Anterior cingulate cortex (tissue), 58 donors: ENCODE measurements at regions not wholly inside any gene's neighbourhood (a gene's known extent, or its start where the extent isn't known, plus 50 kb on each side); places are given as distances from the start of the nearest gene placed in this dataset.
"Not testable (repeated sequence)": the region's sequence is repeated elsewhere in the genome, so short reads cannot be mapped to it uniquely, and the experiment has no call there.

Experiments used
- DNase-seq, 58 donors: peaks; one replicate each; lab custom pipeline; 2025; lab: John Stamatoyannopoulos, UW

DNA sequence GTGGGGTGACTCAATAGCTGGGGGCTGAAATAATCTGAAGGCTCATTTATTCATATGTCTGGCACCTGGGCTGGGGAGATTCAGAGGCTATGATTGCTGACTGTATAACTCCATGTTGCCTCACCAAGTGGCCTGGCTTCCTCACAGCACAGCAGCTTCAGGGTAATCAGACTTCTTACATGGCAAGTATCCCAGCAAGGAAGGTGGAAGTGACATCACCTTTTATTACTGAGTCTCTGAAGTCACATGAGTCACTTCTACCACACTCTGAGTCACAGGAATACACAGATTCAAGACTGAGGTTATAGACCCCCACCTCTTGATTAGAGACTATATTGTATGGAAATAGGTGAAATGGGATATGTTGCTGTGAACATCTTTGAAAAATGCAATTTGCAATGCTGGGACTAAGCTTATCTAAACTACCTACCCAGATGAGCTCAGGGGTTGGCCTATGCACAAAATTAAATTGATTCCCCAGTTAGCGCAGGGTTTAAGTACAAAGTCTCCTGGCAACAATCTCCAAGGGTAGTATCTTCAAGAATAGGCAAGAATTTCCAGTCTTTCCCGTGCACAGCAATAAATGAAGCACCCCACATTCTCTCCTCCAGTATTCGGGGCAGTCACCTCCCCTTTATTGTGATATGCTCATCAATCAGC is 553.1 kb downstream of the LRRC70 start:
- DNase-seq, result no peak

GRCh38 chr5:63128761-63129160 is 550.1 kb downstream of the LRRC70 start:
- DNase-seq, result no peak

- no peak for DNase-seq
Observed at GRCh38 chr5:63128018-63128417, 549.4 kb downstream of the LRRC70 start.

DNA sequence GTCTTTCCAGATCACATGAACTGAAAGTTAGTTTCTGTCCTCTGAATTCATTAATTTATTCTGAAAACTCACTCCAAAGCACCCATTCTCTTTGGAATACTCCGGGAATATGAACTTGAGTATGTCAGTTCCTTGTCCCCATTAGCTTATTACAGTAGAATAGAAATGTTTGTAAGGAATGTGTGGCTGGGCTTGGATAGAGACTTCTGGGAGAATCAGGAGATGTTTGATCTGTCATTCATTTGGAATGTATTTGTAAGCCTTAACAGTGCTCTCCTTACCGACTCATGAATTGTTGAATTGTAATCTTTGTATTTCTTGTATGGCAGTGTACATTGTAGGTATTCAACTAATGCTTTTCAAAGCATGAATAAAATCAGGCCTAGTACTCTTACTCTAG is 548.4 kb downstream of the LRRC70 start:
- DNase-seq, result no peak

DNA sequence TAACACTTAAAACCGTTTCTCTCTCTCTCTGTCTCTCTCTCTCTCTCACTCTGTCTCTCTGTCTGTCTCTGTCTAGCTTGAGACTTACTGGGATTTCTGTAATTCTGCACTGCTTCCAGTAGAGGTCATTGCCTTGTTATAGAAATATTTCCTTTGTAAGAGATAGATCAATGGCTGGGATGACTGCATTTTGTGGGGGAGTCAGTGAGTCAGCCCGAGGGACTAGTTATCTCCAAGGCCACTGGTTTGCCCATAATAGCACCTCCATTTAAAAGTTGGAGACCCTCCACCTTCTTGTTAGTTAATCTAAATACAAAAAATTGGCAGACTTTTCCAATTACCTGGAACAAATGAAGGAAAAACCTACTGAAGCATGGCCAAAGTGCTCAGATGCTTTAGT is 547.2 kb downstream of the LRRC70 start:
- peak in 2 of 58 donors; percentile 0 to 27 for DNase-seq

GRCh38 chr5:63125392-63125791 is 546.8 kb downstream of the LRRC70 start:
- no peak for DNase-seq

DNA sequence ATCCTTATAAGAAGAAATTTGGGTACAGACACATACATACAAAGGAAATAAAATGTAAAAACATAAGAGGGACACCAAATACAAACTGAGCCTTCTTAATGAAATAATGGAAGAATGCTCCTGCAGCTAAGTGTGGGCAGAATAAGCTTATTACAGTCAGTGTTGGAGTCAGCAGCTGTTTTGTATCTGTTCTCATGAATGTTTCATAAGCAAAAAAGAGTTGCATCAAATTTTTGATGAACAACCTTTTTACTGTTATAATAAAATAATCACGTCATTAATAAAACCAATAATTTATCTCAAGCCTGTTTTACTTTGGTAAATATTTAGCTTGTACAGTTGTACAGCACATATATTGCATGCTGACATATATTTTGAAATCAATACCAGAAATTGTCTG is 545.6 kb downstream of the LRRC70 start:
- no peak for DNase-seq

DNA sequence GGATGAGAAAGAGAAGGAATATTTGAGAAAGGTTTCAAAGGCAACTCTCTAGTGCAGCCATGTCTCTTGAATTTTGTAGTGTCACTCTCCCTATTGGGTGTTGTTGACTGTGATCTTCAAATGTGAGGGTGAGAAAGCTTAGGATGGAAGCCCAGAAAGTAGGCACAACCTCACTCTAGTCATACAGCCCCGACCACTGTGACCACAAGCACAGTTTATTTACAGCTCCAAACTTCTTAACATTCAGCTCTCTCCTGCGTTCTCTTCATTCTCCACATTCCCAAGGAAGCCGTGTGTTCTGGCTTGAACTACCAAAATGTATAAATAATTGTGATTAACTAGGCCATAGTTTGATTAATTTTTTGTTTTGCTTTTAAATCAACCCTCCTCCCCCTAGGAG is 542.9 kb downstream of the LRRC70 start:
- DNase-seq, result no peak

DNA sequence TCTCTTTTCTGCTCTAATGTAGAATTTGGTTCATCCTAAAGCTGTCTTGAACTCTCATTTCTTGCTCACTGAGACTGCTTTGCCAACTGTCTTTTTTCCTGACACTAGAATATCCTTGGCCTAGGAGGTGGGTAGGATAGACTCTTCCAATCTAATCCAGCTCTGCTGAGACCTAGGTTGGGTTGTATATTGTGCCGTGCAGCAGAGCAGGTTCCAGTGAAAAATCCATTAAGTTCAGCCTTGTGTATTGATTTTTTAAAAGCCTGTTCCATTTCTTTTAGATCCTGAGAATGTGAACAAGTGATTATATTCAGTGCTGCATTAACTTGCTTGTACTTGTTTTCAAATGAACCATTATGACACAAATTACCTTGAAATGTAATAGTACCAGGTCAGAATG is 539.6 kb downstream of the LRRC70 start:
- DNase-seq, result no peak

- DNase-seq, result no peak
Observed at GRCh38 chr5:63111891-63112290, 533.3 kb downstream of the LRRC70 start.

DNA sequence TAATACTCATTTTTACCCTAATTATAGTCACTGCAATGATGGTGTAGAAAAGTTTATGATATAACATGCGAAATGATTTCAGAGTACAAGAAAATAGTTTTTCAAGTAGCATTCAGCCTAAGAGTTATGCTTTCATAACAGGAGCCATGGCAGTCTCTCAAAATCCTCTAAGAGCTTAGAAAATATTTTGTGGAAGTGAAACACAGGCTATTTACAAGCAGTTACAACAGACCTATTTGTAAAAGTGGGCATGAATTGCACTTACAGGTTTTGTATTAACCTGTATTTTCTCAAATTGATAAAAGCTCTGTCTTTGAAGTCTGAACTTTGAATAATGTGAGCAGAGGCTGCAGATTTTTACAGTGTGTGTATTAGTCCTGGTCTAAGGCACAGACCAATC is 523.3 kb downstream of the LRRC70 start:
- no peak for DNase-seq

GRCh38 chr5:63097286-63097685 is 518.7 kb downstream of the LRRC70 start:
- DNase-seq, result no peak

DNA sequence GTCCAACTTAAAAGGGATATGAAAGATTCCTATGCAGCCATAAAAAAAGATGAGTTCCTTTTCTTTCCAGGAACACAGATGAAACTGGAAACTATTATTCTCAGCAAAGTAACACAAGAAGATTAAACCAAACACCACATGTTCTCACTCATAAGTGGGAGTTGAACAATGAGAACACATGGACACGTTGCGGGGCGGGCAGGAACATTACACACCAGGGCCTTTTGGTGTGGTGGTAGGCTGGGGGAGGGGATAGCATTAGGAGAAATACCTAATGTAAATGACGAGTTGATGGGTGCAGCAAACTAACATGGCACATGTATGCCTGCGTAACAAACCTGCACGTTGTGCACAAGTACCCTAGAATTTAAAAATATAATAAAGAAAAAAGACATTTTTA is 516.1 kb downstream of the LRRC70 start:
- DNase-seq, result peak in 1 of 58 donors; percentile 0

DNA sequence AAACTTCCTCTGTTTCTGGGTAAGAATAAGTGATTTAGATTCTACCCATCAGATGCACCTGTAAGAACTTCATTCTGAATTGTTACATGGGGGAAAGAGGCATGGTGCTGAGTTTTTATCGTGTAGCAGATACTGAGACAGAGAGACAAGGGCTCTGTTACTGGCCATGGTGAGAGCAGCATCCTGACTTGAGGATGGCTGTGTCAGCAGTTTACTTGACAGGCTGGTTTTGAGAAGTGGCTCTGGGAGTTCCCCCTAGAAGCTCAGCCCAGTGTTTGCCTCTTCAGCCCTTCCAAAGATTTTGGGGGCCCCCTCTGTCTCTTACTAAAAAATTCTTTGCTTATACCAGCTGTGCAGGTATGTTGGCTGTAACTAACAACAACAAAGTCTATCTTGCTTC is 510.5 kb downstream of the LRRC70 start:
- no peak for DNase-seq

DNA sequence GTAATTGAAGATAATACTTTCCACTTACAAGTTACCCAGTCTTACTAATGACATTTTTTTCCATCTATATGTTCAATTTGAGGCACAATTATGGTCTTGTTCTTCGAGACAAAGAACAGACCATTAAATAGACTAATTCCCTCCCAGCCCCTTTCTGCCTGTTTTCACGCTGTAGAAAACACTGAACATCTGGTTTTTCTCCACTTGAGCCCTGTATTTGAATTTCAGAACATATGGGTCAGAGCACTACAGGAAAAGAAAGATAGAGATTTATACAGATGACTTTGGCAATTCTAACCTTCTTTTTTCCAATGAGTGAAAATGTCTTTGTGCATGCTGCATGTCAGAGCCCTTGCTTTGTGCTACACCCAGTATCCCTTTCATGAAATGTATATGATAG is 506.9 kb downstream of the LRRC70 start:
- no peak for DNase-seq

- DNase-seq, result not testable (repeated sequence)
Observed at GRCh38 chr5:63083689-63084088, 505.1 kb downstream of the LRRC70 start.

DNA sequence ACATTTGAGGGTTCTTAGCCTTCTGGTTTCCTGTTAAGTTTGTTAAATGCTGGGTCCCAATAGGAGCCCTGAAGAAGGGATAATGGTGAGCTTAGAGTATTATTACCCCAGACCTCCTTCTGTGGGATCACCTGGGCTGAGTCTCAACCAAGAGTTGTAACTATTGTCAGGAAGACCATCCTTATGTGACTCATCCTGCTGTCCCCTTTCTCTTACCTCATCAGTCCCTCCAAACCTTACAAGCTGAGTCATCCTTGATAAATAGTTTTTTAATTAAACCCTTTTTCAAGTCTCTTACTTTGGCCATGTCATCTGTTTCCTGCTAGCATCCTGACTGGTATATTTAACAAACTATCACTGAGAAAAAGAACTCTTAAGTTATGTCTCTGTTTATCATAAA is 502.8 kb downstream of the LRRC70 start:
- no peak for DNase-seq

- DNase-seq, result no peak
Observed at GRCh38 chr5:63070001-63070400, 491.4 kb downstream of the LRRC70 start.

DNA sequence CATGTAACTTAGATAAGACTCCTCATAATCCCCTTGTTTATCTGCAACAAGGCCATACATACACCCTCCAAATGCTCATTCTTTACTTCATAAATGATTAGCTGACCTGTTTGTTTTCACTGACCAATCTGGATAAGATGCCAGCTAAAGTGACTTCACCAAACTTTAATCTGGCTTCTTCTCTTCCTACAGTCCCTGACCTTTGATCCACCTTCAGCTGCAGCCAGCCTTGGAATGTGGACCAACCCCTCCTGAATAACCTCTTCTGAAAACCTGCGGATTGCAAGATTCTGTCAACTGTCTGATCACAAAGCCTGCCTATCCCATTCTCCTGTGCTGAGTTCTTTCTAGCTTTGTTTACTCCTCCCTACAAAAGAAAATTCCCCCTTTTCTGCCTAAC is 476.8 kb downstream of the LRRC70 start:
- no peak for DNase-seq

- DNase-seq, result no peak
Observed at GRCh38 chr5:63053019-63053638, 474.5 kb downstream of the LRRC70 start.

DNA sequence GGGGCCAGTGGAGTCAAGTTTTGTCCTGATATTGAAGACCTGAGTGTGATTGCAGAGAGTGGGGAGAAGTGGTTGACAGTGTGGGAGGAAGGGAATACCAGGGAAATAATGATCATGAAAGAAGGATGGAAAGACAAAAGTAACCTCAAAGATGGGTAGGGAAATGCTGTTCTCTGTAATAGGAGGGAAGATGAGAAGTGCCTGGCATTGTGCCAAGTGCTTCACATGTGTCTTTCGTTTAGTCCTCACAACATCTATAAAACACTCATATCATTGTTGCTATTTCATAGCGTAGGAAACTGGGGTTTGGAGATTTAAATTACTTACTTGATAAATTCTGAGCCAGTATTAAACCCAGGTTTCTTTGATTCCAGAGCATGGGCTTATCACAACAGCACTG is 472.3 kb downstream of the LRRC70 start:
- DNase-seq, result no peak

DNA sequence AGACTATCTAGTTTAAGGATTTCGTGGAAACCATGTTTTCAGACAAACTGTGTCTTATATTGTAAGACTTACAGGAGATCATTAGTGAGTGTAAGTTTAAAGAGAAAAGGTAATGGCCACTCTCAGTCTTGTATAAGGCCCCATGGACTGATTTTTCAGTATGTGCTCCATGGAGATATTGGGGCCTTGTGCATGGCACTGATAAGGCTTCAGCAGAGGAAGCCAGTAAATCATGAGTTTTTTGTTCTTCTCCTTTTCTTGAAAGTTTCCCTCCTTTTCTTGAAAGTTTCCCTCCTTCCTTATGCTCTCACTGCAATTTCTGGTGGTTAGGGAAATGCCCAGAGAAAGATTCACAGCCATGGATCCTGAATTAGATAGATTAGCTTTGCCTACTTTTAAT is 471.3 kb downstream of the LRRC70 start:
- no peak for DNase-seq

GRCh38 chr5:63043792-63044191 is 465.2 kb downstream of the LRRC70 start:
- no peak for DNase-seq
